ENCODE measurements at regions not wholly inside any gene's neighbourhood (a gene's known extent, or its start where the extent isn't known, plus 50 kb on each side); places are given as distances from the start of the nearest gene placed in this dataset.

DNA sequence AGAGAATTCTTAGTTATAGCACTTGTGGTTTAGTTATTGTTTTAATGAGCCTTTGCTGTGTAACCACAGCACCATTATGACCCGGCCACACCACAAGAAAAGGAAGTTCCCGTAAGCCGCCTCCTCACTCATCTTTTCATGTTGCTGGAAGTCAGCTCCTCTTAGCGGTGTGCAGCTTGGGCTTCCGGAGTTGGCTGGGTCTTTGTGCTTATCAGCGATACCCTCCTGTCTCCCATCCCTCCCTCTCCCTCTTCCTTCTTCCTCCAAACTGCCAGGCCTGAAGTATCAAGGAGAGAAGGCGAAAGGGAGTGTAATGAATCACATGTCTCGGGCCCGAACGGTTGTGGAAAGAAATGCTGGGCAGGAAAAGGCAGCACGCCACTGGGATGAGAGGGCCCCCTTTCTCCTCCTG is 353.5 kb downstream of the MCTP2 start:
- TF ChIP-seq CTCF (IDR thresholded peaks at IDR 0.05; ENCODE audit: insufficient read depth, low read length) (no peak), GABPA (IDR thresholded peaks at IDR 0.05; ENCODE audit: low read depth) (0 out of 2 replicates have a peak, but pooled peaks have one; percentile 16), POLR2AphosphoS5 (IDR thresholded peaks at IDR 0.05; ENCODE audit: low read depth) (peak; percentile 95), SPI1 (IDR thresholded peaks at IDR 0.05; ENCODE audit: borderline replicate concordance, low read depth) (no peak)
